ENCODE measurements at regions not wholly inside any gene's neighbourhood (a gene's known extent, or its start where the extent isn't known, plus 50 kb on each side); places are given as distances from the start of the nearest gene placed in this dataset.

DNA sequence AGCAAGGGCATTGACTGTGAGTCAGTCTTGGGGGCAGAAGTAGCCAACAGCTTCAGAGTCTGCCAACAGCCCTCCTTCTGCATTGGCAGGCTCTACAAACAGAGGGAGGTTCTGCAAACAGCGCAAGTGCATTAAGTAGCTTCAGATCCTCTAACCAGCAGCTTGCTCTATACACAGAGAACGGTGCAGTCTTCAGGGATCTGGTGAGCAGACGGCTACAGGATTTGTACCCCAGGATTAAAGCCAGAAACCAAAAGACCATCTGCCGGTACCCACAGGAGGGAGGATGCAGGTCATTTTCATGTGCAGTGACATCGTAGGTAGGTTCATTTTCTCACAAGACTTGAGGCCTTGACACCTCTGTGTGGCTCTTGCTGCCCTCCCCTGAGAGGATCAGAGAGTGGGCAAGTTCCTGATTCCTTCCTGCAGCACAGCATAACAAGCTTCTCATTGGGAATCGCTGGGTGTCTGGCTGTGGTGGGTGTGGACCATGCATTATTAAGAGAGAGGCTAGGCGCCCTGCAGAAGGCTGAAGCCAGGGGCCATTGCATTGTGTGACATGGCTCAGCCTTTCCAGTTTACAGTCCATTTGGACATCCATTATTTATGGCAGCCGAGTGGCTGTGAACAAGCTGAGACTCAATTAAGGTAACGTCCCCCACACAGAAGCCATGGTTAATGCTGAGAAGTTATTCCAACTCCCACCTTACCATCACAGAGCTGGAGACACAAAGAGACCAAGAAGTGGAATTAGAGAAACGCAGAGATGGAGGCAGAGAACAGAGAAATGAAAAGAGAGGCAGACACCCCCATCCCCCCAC is 250.0 kb downstream of the LRFN2 start:
- TF ChIP-seq, protein P1, sequence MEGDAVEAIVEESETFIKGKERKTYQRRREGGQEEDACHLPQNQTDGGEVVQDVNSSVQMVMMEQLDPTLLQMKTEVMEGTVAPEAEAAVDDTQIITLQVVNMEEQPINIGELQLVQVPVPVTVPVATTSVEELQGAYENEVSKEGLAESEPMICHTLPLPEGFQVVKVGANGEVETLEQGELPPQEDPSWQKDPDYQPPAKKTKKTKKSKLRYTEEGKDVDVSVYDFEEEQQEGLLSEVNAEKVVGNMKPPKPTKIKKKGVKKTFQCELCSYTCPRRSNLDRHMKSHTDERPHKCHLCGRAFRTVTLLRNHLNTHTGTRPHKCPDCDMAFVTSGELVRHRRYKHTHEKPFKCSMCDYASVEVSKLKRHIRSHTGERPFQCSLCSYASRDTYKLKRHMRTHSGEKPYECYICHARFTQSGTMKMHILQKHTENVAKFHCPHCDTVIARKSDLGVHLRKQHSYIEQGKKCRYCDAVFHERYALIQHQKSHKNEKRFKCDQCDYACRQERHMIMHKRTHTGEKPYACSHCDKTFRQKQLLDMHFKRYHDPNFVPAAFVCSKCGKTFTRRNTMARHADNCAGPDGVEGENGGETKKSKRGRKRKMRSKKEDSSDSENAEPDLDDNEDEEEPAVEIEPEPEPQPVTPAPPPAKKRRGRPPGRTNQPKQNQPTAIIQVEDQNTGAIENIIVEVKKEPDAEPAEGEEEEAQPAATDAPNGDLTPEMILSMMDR (conservative IDR thresholded peaks at IDR 0.05; ENCODE audit: low read depth, low read length): no peak
- TF ChIP-seq EZH2 (IDR thresholded peaks at IDR 0.05; ENCODE audit: borderline replicate concordance, low read depth, low read length, poor library complexity, severe bottlenecking): no peak

Data from A673 (cell line).